A673 (cell line): ENCODE measurements at regions not wholly inside any gene's neighbourhood (a gene's known extent, or its start where the extent isn't known, plus 50 kb on each side); places are given as distances from the start of the nearest gene placed in this dataset.

Experiments used
- CTCF ChIP-seq: fragments of 300-800, 200-600 bp; sonication (generic); conservative IDR thresholded peaks from 2 replicates; pipeline ENCODE4 v1.5.1; 2017; ENCODE audit warnings: low read depth, mild to moderate bottlenecking, antibody characterized with exemption, low read length, moderate library complexity, mixed read lengths
- EZH2 ChIP-seq: fragments of 200-600 bp; sonication (generic); IDR thresholded peaks from 2 replicates; pipeline ENCODE4 v1.6.1; 2017; ENCODE audit warnings: borderline replicate concordance, low read depth, mild to moderate bottlenecking, mixed read lengths, antibody characterized with exemption, low read length; ENCODE audit not compliant: poor library complexity, severe bottlenecking

- no peak for TF ChIP-seq CTCF
- TF ChIP-seq EZH2, result no peak
These were observed 653.9 kb upstream of the TMEM132C start for GRCh38 chr12:127613056-127613455.
